MCF 10A (cell line): ENCODE measurements at regions not wholly inside any gene's neighbourhood (a gene's known extent, or its start where the extent isn't known, plus 50 kb on each side); places are given as distances from the start of the nearest gene placed in this dataset.

Source experiments
- BruUV-seq: library from RNA; stranded (reverse); fragments of 400-500 nt; replicated peaks from 2 replicates; lab custom pipeline; 2021; lab: Mats Ljungman, UMichigan
- CTCF ChIA-PET: fragments of 300-600 bp; sonication (Branson Sonifier 250); formaldehyde crosslinking; extraction: SDS; loops from one replicate; lab custom pipeline; 2021; ENCODE audit warnings: antibody characterized with exemption, inconsistent platforms; lab: Yijun Ruan, JAX
- POLR2A ChIA-PET: fragments of 300-600, 350-650 bp; sonication (Branson Sonifier 250); formaldehyde crosslinking; extraction: SDS; loops from one replicate; lab custom pipeline; 2020; ENCODE audit warnings: antibody characterized with exemption, inconsistent platforms; lab: Yijun Ruan, JAX
- DNase-seq: peaks from one replicate; pipeline ENCODE4 v3.0.0-alpha.2; 2018; ENCODE audit not compliant: unreplicated experiment
- H3K27ac Mint-ChIP-seq: one replicate; pipeline ENCODE4 v1.8.0; 2022; ENCODE audit warnings: mild to moderate bottlenecking, low read depth, mixed read lengths; ENCODE audit not compliant: unreplicated experiment
- H3K27me3 Mint-ChIP-seq: one replicate; pipeline ENCODE4 v1.8.0; 2022; ENCODE audit warnings: mixed read lengths; ENCODE audit not compliant: insufficient read depth, unreplicated experiment
- H3K36me3 Mint-ChIP-seq: one replicate; pipeline ENCODE4 v1.8.0; 2022; ENCODE audit warnings: mild to moderate bottlenecking, moderate library complexity, mixed read lengths; ENCODE audit not compliant: insufficient read depth, unreplicated experiment
- H3K4me1 Mint-ChIP-seq: one replicate; pipeline ENCODE4 v1.8.0; 2022; ENCODE audit warnings: mixed read lengths; ENCODE audit not compliant: insufficient read depth, unreplicated experiment
- H3K4me3 Mint-ChIP-seq: one replicate; pipeline ENCODE4 v1.8.0; 2022; ENCODE audit warnings: mild to moderate bottlenecking, moderate library complexity, mixed read lengths; ENCODE audit not compliant: unreplicated experiment
- H3K9me3 Mint-ChIP-seq: one replicate; pipeline ENCODE4 v1.8.0; 2022; ENCODE audit warnings: mixed read lengths; ENCODE audit not compliant: unreplicated experiment
- CTCF ChIP-seq: fragments of 200-600 bp; IDR thresholded peaks from one replicate; pipeline ENCODE4 v1.8.0; 2022; ENCODE audit warnings: antibody characterized with exemption, mild to moderate bottlenecking; ENCODE audit not compliant: unreplicated experiment
- intact Hi-C: fragments of 100-400 bp; cut with micrococcal nuclease; formaldehyde crosslinking; loops from 2 replicates; pipeline ENCODE4 v1.14.1; 2022

GRCh38 chr13:39273953-39274738 lies 235.9 kb downstream of the NHLRC3 start:
- ChIA-PET CTCF (interaction anchor here (0.6 to 4.4 kb wide), 15 partner anchors 9 to 441 kb away, joined by 3 to 63 read pairs (median 5); no protein-coding TSS in a partner anchor), POLR2A (interaction anchor here (1.5 kb wide), 1 partner anchor 338 kb away, joined by 6 read pairs; no protein-coding TSS in a partner anchor)
- no peaks in the 10 kb centered on the region for H3K4me1 Mint-ChIP-seq
- no peaks in the 10 kb centered on the region for H3K9me3 Mint-ChIP-seq
- peaks cover 85% of the 10 kb centered on the region for H3K27me3 Mint-ChIP-seq
- intact Hi-C loops, result loop anchor here (1.0 to 10.0 kb wide), 4 partner anchors 131 to 403 kb away; no protein-coding TSS in a partner anchor
- H3K27ac Mint-ChIP-seq, result no peak overlapping the region
- DNase-seq, result peak; percentile 18
- no peaks in the 10 kb centered on the region for H3K36me3 Mint-ChIP-seq
- peak; percentile 27 for TF ChIP-seq CTCF
- no peak overlapping the region for H3K4me3 Mint-ChIP-seq
- no TSS peak for BruUV-seq

- no peaks in the 10 kb centered on the region for H3K4me1 Mint-ChIP-seq
- peaks cover 85% of the 10 kb centered on the region for H3K27me3 Mint-ChIP-seq
- no peak for TF ChIP-seq CTCF
- CTCF ChIA-PET, result interaction anchor here (0.5 to 4.4 kb wide), 15 partner anchors 9 to 360 kb away, joined by 3 to 63 read pairs (median 5); no protein-coding TSS in a partner anchor
- H3K27ac Mint-ChIP-seq, result no peak overlapping the region
- DNase-seq, result no peak
- POLR2A ChIA-PET, result no interaction called here
- H3K4me3 Mint-ChIP-seq, result no peak overlapping the region
- intact Hi-C loops, result loop anchor here (1.0 to 10.0 kb wide), 4 partner anchors 130 to 402 kb away; no protein-coding TSS in a partner anchor
- H3K9me3 Mint-ChIP-seq, result no peaks in the 10 kb centered on the region
- H3K36me3 Mint-ChIP-seq, result no peaks in the 10 kb centered on the region
- no TSS peak for BruUV-seq
These were observed 236.6 kb downstream of the NHLRC3 start for GRCh38 chr13:39274739-39275325.

GRCh38 chr13:39279077-39279476 lies 240.8 kb downstream of the NHLRC3 start:
- Mint-ChIP-seq H3K4me1 (no peaks in the 10 kb centered on the region), H3K4me3 (no peak overlapping the region), H3K36me3 (no peaks in the 10 kb centered on the region), H3K27me3 (peaks cover 91% of the 10 kb centered on the region), H3K9me3 (no peaks in the 10 kb centered on the region), H3K27ac (no peak overlapping the region)
- no peak for DNase-seq
- no peak for TF ChIP-seq CTCF
- BruUV-seq, result no TSS peak
- ChIA-PET CTCF (interaction anchor here (0.6 kb wide), 1 partner anchor 230 kb away, joined by 3 read pairs; no protein-coding TSS in a partner anchor), POLR2A (no interaction called here)
- intact Hi-C loops, result loop anchor here (10.0 kb wide), 1 partner anchor 126 kb away; no protein-coding TSS in a partner anchor
